Mucosa of rectum (tissue), 2 donors: ENCODE measurements at regions not wholly inside any gene's neighbourhood (a gene's known extent, or its start where the extent isn't known, plus 50 kb on each side); places are given as distances from the start of the nearest gene placed in this dataset.

ENCODE experiments used
- H3K27ac ChIP-seq, 2 donors: one replicate each; pipeline ENCODE4 v1.7.0; 2013; ENCODE audit warnings: inconsistent platforms in 2 of 2, low read depth in 2 of 2, low read length in 2 of 2
- H3K27me3 ChIP-seq, 2 donors: one replicate each; pipeline ENCODE4 v1.7.0; 2013; ENCODE audit warnings: low read length in 2 of 2; ENCODE audit not compliant: control insufficient read depth in 2 of 2, insufficient read depth in 2 of 2
- H3K36me3 ChIP-seq, 2 donors: one replicate each; pipeline ENCODE4 v1.7.0; 2013; ENCODE audit warnings: low read length in 2 of 2; ENCODE audit not compliant: control insufficient read depth in 2 of 2, insufficient read depth in 2 of 2
- H3K4me1 ChIP-seq, 2 donors: one replicate each; pipeline ENCODE4 v1.7.0; 2013; ENCODE audit warnings: low read length in 2 of 2, mild to moderate bottlenecking in 1 of 2; ENCODE audit not compliant: control insufficient read depth in 2 of 2, insufficient read depth in 2 of 2
- H3K4me3 ChIP-seq, 2 donors: one replicate each; pipeline ENCODE4 v1.7.0; 2013; ENCODE audit warnings: low read length in 2 of 2
- H3K9ac ChIP-seq, 2 donors: one replicate each; pipeline ENCODE4 v1.7.0; 2013; ENCODE audit warnings: low read length in 2 of 2, low read depth in 1 of 2, mild to moderate bottlenecking in 1 of 2
- H3K9me3 ChIP-seq, 2 donors: one replicate each; pipeline ENCODE4 v1.7.0; 2013; ENCODE audit warnings: low read length in 2 of 2; ENCODE audit not compliant: control insufficient read depth in 2 of 2
- donor health status: healthy.
- donor health status: Normal muscosa, but diverticular disease.

DNA sequence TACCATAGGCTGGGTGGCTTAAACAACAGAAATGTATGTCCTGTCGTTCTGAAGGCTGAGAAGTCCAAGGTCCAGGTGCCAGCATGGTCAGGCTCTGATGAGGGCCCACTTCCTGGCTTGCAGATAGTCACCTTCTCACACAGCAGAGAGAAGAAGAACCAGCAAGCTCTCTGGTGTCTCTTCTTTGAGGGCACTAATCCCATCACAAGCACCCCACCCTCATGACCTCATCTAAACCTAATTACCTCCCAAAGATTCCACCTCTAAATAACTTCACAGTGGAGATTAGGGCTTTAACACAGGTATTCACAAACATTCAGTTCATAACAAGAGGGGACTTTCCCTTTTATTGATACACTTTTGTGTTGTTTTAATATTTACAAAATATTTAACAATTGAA is 61.1 kb downstream of the RIN2 start:
- no peaks in the 10 kb centered on the region for H3K27me3 ChIP-seq
- H3K9ac ChIP-seq = no peak overlapping the region
- no peaks in the 10 kb centered on the region for H3K4me1 ChIP-seq
- no peak overlapping the region for H3K27ac ChIP-seq
- peaks cover 0 to 3% of the 10 kb centered on the region in 2 donors for H3K36me3 ChIP-seq
- H3K9me3 ChIP-seq = no peaks in the 10 kb centered on the region
- H3K4me3 ChIP-seq = no peak overlapping the region

DNA sequence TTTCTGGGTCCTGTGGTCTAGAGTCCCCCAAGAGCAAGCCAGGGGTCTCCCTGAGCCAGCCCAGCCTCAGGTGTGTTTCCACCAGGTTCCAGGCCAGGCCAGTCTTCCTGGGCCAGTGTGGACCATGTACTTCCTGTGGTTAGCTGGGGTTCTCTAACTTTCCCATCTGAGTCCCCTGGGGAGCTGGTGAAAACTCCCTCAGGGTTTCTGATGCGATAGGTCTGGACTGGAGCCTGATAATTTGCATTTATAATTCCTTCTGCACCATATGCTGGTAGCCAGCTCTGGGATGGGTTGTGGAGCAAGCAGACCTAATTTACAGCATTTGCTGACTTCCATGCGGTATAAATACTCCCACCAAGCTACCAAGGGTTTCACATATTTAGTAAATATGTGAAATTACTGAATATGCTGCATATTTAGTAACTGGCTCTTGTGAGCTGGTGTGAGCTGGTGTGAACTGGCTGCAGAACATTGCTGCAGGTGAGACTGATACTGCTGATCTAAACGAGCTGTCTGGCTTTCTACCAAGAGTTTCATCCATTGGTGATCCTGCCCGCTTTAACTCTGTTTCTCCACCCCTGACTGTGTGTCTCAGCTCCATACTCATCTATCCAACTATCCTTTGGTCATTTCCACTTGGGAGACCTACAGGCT is 62.6 kb downstream of the RIN2 start:
- H3K27ac ChIP-seq = no peak overlapping the region
- H3K4me1 ChIP-seq = no peaks in the 10 kb centered on the region
- H3K27me3 ChIP-seq = no peaks in the 10 kb centered on the region
- H3K9me3 ChIP-seq = no peaks in the 10 kb centered on the region
- no peak overlapping the region for H3K4me3 ChIP-seq
- peaks cover 0 to 6% of the 10 kb centered on the region in 2 donors for H3K36me3 ChIP-seq
- no peak overlapping the region for H3K9ac ChIP-seq

DNA sequence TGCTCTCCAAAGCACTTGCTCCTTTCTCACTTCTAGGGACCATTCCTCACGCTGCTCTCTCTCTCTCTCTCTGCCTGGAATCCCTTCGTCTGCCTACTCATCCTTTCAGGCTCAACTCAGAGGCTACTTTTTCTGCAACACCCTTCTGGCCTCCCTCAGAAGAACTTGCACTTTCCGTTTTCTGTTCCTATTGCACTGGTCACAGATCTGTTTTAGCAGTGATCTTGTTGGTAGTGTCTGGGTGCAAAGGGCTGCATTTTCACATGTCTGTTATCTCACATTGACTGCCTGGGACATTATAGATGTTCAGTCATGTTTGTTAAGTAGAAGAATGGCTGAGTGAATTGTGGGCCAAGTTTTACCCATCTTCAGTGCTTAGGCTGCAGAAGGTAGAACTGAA is 63.5 kb downstream of the RIN2 start:
- Histone ChIP-seq H3K9me3 (no peaks in the 10 kb centered on the region), H3K4me3 (no peak overlapping the region), H3K9ac (no peak overlapping the region), H3K4me1 (no peaks in the 10 kb centered on the region), H3K27me3 (no peaks in the 10 kb centered on the region), H3K36me3 (peaks cover 0 to 6% of the 10 kb centered on the region in 2 donors), H3K27ac (no peak overlapping the region)

DNA sequence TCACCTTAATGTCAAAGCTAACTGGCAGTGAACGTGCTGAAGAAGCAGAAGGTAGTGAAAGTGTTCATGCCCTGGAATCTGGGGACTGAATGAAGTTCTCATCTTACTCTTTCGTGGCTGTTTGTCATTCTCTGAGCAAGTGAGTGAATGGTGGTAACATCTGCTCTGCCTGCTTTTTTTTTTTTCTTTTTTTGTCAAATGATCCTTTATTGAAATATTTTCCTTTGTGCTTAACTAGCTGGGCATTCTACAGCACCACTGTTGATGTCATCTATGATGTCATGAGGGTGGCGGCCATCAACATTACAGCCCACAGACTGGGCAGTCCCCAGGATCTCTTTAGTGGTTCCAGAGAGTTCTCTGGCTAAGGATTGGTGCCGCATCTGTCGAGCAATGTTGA is 65.2 kb downstream of the RIN2 start:
- Histone ChIP-seq H3K27me3 (no peaks in the 10 kb centered on the region), H3K9me3 (no peaks in the 10 kb centered on the region), H3K4me3 (no peak overlapping the region), H3K9ac (no peak overlapping the region), H3K4me1 (peaks cover 0 to 5% of the 10 kb centered on the region in 2 donors), H3K36me3 (peaks cover 0 to 6% of the 10 kb centered on the region in 2 donors), H3K27ac (no peak overlapping the region)

DNA sequence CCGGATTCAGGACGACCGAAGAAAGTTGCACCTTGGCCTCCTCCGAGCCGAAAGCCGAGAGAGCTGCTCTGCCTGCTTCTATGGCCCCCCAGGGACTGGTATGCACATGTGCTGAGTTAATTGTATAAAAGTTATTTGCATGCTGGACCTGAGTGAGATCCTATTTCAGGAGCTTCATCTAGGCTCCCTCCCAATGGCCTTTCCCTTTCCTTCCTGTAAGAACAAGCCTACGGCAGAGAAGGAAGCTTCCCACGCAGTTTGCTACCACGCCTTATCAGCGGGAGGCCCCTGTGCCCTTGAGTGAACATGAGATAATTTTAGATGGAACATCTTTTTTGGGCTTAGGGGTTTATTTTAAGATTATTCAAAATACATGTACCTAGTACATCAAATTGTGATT is 65.9 kb downstream of the RIN2 start:
- Histone ChIP-seq H3K36me3 (peaks cover 0 to 5% of the 10 kb centered on the region in 2 donors), H3K27ac (no peak overlapping the region), H3K9ac (no peak overlapping the region), H3K9me3 (no peaks in the 10 kb centered on the region), H3K27me3 (no peaks in the 10 kb centered on the region), H3K4me1 (peaks cover 0 to 5% of the 10 kb centered on the region in 2 donors), H3K4me3 (no peak overlapping the region)

DNA sequence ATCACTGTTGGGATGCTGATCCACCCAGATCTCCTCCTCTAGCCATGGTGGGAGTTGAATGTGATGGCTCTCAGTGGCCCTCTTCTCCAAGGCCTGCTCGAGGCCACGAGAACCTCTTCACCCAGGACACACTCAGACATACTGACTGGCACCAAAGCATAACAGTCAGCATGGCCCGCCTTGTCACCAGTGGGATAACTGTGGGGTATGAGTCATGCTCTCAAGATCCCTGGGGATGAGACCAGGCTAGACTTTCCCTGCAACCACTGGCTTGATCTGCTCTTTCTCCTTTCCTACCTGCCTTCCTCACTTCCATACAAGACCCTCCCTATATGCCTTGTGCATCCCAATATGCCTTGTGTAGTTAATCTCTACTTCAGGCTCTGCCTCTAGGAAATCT is 66.8 kb downstream of the RIN2 start:
- Histone ChIP-seq H3K27ac (no peak overlapping the region), H3K36me3 (peaks cover 0 to 3% of the 10 kb centered on the region in 2 donors)

DNA sequence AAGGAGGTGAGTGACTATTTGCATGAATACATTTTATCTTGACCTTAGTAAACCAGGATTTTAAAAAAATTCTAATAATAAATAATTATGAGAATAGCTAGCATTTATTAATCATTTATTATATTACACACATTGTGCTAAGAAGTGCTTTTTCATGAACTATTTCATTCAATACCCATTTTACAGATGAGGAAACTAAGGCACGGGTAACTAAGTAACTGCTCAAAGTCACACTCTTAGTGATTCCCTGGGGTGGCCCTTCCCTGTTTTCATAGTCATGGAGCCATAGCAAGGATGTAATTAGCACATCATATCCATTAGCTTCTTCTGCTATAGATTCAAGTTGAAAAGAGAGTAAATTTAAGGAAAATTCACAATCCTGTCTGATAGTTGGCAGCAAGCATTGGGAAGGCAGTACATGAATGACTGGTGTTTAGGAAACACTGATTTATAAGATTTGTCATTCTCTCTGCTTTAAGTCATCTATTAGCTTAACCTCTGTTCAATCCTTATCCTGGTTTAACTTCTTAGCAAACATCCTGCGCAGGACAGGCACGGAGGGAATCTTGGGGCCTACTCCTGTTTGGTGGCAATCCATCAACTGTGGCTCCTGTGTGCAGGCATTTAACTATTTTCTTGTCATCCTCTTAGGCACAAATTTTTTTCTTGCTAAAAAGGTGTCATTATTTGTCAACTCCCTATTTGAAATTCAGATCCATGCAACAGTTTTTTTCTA is 68.3 kb downstream of the RIN2 start:
- Histone ChIP-seq H3K4me1 (peaks cover 3 to 14% of the 10 kb centered on the region in 2 donors), H3K27ac (no peak overlapping the region), H3K4me3 (no peak overlapping the region), H3K9me3 (no peaks in the 10 kb centered on the region), H3K9ac (no peak overlapping the region), H3K36me3 (peaks cover 0 to 3% of the 10 kb centered on the region in 2 donors), H3K27me3 (no peaks in the 10 kb centered on the region)

More for the DNA sequence above, 66.8 kb downstream of the RIN2 start:
- Histone ChIP-seq H3K27me3 (no peaks in the 10 kb centered on the region), H3K4me3 (no peak overlapping the region), H3K9ac (no peak overlapping the region), H3K9me3 (no peaks in the 10 kb centered on the region), H3K4me1 (peaks cover 3 to 5% of the 10 kb centered on the region in 2 donors)

DNA sequence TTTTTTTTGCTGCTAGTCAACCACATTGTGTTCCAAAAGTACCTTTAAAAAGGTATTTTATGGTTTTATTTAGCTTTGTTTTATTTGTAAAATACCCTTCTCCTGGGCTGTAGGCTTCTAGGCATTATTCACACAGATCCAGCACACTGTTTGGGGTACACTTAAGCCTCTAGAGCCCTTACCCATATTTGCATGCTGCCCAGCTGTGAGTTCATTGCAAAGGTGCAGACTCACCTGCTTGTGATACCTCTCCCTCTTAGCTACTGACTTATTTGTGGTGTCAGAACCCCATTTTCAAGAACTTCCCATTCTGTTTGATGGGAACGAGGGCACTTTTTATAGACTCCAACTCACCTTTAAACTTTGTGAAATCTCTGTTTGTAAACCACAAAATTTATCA is 69.8 kb downstream of the RIN2 start:
- Histone ChIP-seq H3K9ac (no peak overlapping the region), H3K27me3 (no peaks in the 10 kb centered on the region), H3K9me3 (no peaks in the 10 kb centered on the region), H3K4me1 (peaks cover 3 to 16% of the 10 kb centered on the region in 2 donors), H3K4me3 (no peak overlapping the region), H3K27ac (no peak overlapping the region), H3K36me3 (peaks cover 0 to 3% of the 10 kb centered on the region in 2 donors)

DNA sequence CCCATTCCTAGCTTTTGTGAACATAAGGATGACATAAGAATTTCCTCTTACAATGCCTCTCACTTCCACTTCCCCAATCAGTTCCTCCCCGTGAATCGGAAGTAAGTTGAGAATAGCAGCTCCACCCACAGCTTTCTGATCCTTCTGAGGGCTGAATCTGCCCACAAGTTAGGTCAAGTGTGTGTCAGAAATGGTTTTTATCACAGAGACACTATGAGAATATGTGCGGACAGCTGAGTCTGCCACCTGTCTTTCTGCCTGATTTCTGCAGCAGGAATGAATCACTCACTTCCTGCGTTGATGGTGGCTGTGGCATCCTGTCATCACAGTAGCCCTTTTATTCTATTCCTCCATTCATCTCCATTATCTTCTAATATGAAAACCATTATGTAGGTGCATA is 70.2 kb downstream of the RIN2 start:
- H3K4me1 ChIP-seq = peaks cover 3 to 16% of the 10 kb centered on the region in 2 donors

DNA sequence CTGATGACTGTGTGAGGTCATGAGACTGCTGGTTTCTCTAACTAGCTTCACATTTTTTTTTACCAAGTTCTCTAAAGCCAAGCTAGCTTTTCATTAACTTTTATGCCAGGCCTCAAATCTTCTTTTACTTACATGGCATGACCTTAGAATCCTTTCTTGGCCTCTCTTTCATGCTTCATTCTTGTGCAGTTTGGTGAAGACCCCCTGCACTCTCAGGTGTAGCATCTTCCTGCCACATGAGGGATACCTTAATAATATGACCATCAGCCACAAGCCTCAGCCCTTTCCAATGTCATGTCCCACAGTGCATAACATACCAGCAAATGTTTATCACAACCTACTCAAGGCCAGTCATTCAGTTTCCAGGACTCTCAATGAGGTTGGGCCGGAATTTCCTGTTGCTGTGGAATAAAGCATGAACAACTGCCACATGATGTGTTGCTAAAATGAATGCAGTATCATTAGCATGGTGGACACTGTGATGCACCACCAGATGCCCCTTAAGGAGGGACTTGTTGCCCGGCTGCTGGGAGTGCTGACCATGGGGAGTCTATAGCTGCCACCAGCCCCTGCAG is 72.2 kb downstream of the RIN2 start:
- no peaks in the 10 kb centered on the region for H3K27me3 ChIP-seq
- no peak overlapping the region for H3K27ac ChIP-seq
- no peaks in the 10 kb centered on the region for H3K36me3 ChIP-seq
- H3K9ac ChIP-seq = no peak overlapping the region
- H3K4me3 ChIP-seq = no peak overlapping the region
- H3K4me1 ChIP-seq = peaks cover 3 to 16% of the 10 kb centered on the region in 2 donors
- H3K9me3 ChIP-seq = no peaks in the 10 kb centered on the region

More for the DNA sequence above, 70.2 kb downstream of the RIN2 start:
- Histone ChIP-seq H3K9me3 (no peaks in the 10 kb centered on the region), H3K27me3 (no peaks in the 10 kb centered on the region), H3K36me3 (peaks cover 0 to 3% of the 10 kb centered on the region in 2 donors), H3K9ac (no peak overlapping the region), H3K27ac (no peak overlapping the region), H3K4me3 (no peak overlapping the region)
